Lung (tissue), 11 donors: ENCODE measurements at regions not wholly inside any gene's neighbourhood (a gene's known extent, or its start where the extent isn't known, plus 50 kb on each side); places are given as distances from the start of the nearest gene placed in this dataset.

Experiments used
- ATAC-seq: fragments of 200-7000 bp; cut with Tn5 transposase; one replicate; pipeline ENCODE4 v1.9.1; 2020; ENCODE audit warnings: moderate number of reproducible peaks; ENCODE audit not compliant: insufficient read depth, low FRiP score
- DNase-seq, 3 donors: peaks; one replicate each; pipeline ENCODE4 v3.0.0-alpha.2; 2013 to 2017
- H3K27ac ChIP-seq, 2 donors: one replicate each; pipeline ENCODE4 v1.5.1; 2013; ENCODE audit warnings: mild to moderate bottlenecking in 2 of 2, moderate library complexity in 2 of 2, control low read depth in 1 of 2, inconsistent platforms in 1 of 2, low read depth in 1 of 2, low read length in 1 of 2
- H3K27me3 ChIP-seq, 3 donors: one replicate each; pipeline ENCODE4 v1.5.1; 2013; ENCODE audit warnings: low read length in 2 of 3; ENCODE audit not compliant: control insufficient read depth in 3 of 3, insufficient read depth in 3 of 3
- H3K36me3 ChIP-seq, 4 donors: one replicate each; pipeline ENCODE4 v1.5.1; 2013; ENCODE audit warnings: low read length in 4 of 4, mild to moderate bottlenecking in 1 of 4, moderate library complexity in 1 of 4; ENCODE audit not compliant: control insufficient read depth in 4 of 4, insufficient read depth in 4 of 4
- H3K4me1 ChIP-seq, 5 donors: one replicate each; pipeline ENCODE4 v1.5.1; 2013; ENCODE audit warnings: low read length in 5 of 5, mild to moderate bottlenecking in 2 of 5, moderate library complexity in 1 of 5; ENCODE audit not compliant: control insufficient read depth in 5 of 5, insufficient read depth in 5 of 5
- H3K4me3 ChIP-seq: one replicate; pipeline ENCODE4 v1.5.1; 2013; ENCODE audit warnings: mild to moderate bottlenecking, control low read depth, moderate library complexity
- H3K9ac ChIP-seq, 2 donors: one replicate each; pipeline ENCODE4 v1.5.1; 2013; ENCODE audit warnings: low read length in 2 of 2, control low read depth in 1 of 2; ENCODE audit not compliant: insufficient read depth in 1 of 2
- H3K9me3 ChIP-seq, 4 donors: one replicate each; pipeline ENCODE4 v1.5.1; 2013; ENCODE audit warnings: low read length in 3 of 4, mild to moderate bottlenecking in 1 of 4, moderate library complexity in 1 of 4; ENCODE audit not compliant: control insufficient read depth in 4 of 4, insufficient read depth in 3 of 4
- WGBS, 2 donors: extraction: QIAGEN DNeasy Blood & Tissue Kit; methylation state at CpG; one replicate each; pipeline ENCODE4 v1.1.7; 2013; 5-methylcytosine and 5-hydroxymethylcytosine counted together
- TF ChIP-seq, protein P1 (sequence below): IDR thresholded peaks from 2 replicates; pipeline ENCODE4 v1.5.1; 2012; ENCODE audit warnings: mild to moderate bottlenecking; ENCODE audit errors: control extremely low read depth, extremely low read depth
- donor health status: control.
- donor health status: control.
- donor health status: Bipolar disorder and iron deficiency.
- donor health status: healthy.
- donor health status: DM: yes; HTN: yes; CAD: no.

DNA sequence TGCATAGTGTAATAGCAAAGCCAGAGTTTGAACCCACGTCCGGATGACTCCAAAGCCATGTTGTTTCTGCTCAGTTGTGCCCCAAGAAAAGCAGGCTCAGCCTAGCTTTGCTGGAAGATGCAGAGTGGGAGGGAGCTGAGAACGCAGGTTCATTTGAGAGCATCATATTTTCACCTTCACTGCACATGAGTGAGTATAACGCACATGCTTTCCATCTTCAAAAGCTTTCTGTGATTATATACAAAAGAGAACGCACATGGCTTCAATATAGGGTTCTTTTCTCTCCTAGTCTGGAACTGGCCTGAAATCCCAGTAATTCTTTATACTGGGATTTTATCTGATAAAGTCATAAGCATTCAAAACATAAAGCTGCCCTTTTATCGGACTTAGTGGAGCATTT is 385.5 kb upstream of the CADM1 start:
- Histone ChIP-seq H3K9me3 (peaks cover 0 to 2% (median 0%) of the 10 kb centered on the region in 4 donors), H3K27ac (no peak overlapping the region), H3K27me3 (no peaks in the 10 kb centered on the region), H3K36me3 (no peaks in the 10 kb centered on the region), H3K9ac (no peak overlapping the region), H3K4me1 (peaks cover 0 to 19% (median 5%) of the 10 kb centered on the region in 5 donors), H3K4me3 (no peak overlapping the region)
- WGBS, 2 donors, result 94% methylated on average over 6 of the region's 6 CpGs
- no peak for ATAC-seq
- TF ChIP-seq, protein P1, sequence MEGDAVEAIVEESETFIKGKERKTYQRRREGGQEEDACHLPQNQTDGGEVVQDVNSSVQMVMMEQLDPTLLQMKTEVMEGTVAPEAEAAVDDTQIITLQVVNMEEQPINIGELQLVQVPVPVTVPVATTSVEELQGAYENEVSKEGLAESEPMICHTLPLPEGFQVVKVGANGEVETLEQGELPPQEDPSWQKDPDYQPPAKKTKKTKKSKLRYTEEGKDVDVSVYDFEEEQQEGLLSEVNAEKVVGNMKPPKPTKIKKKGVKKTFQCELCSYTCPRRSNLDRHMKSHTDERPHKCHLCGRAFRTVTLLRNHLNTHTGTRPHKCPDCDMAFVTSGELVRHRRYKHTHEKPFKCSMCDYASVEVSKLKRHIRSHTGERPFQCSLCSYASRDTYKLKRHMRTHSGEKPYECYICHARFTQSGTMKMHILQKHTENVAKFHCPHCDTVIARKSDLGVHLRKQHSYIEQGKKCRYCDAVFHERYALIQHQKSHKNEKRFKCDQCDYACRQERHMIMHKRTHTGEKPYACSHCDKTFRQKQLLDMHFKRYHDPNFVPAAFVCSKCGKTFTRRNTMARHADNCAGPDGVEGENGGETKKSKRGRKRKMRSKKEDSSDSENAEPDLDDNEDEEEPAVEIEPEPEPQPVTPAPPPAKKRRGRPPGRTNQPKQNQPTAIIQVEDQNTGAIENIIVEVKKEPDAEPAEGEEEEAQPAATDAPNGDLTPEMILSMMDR, result no peak
- DNase-seq, result no peak

DNA sequence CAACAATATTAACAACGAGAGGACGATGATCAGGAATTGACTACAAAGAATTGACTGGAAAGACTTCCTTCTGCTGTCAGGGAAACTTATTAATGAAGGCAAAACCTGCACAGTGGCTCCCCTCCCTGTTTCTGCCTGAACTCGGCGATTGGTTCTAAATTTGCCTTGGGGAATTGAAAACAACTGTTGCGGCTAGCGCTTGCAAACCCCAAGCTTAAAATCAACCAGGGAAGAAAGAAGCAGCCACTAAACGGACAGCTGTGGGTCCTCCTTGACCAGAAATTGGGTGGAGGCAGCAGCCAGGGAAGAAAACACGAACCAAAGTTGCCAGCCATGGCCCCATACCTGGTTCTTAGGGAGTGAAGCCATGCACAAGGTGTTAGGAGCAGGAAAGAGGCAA is 383.5 kb upstream of the CADM1 start:
- TF ChIP-seq, protein P1, result no peak
- H3K9me3 ChIP-seq, result peaks cover 0 to 2% (median 0%) of the 10 kb centered on the region in 4 donors
- peaks cover 0 to 14% (median 6%) of the 10 kb centered on the region in 5 donors for H3K4me1 ChIP-seq
- H3K9ac ChIP-seq, result no peak overlapping the region
- H3K4me3 ChIP-seq, result no peak overlapping the region
- DNase-seq (no peak), ATAC-seq (no peak)
- H3K27ac ChIP-seq, result no peak overlapping the region
- WGBS, 2 donors, result 89% methylated on average over 8 of the region's 8 CpGs
- H3K27me3 ChIP-seq, result no peaks in the 10 kb centered on the region
- H3K36me3 ChIP-seq, result no peaks in the 10 kb centered on the region

DNA sequence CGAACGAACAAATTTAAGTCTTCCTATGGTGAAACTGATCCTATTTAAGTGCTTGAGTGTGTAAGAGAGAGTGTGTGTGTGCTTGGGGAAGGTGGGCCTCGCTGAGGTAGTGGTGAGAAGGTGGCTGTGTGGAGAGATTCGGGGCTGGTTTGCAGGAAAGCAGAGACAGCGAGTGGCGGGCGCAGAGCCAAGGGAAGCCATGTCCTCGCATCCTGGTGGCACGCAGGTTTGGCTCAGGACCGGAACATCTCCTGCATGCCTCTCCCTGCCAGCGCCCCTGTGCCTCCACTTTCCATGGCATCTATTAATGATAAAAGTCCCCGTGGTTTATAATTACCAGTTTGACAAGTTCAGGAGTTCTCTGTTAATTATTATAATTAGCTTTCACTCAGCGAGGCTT is 383.1 kb upstream of the CADM1 start:
- TF ChIP-seq, protein P1, result no peak
- DNase-seq (no peak), ATAC-seq (no peak)
- Histone ChIP-seq H3K9ac (no peak overlapping the region), H3K4me3 (no peak overlapping the region), H3K27ac (no peak overlapping the region), H3K4me1 (peaks cover 0 to 14% (median 6%) of the 10 kb centered on the region in 5 donors), H3K27me3 (no peaks in the 10 kb centered on the region), H3K36me3 (no peaks in the 10 kb centered on the region), H3K9me3 (peaks cover 0 to 2% (median 0%) of the 10 kb centered on the region in 4 donors)
- WGBS, 2 donors, result 88 to 92% methylated on average over 13 of the region's 13 CpGs

DNA sequence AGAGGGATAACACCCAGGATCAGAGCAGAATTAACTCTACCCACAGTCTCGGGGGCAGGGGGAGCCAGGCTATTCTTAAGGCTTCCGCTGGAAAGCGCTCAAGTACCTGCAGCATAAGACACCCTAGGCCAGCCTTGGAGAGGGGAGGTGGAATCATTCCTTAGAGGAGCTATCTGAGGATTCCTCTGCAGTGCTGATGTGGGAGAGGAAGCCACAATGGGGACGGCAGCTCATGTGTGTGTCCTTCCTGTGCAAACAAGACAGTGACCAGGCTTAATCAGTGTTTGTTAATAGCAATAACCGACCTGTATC is 382.2 kb upstream of the CADM1 start:
- Histone ChIP-seq H3K27me3 (no peaks in the 10 kb centered on the region), H3K27ac (no peak overlapping the region), H3K4me1 (peaks cover 0 to 14% (median 6%) of the 10 kb centered on the region in 5 donors), H3K4me3 (no peak overlapping the region), H3K9me3 (peaks cover 0 to 3% (median 1%) of the 10 kb centered on the region in 4 donors), H3K9ac (no peak overlapping the region), H3K36me3 (no peaks in the 10 kb centered on the region)
- WGBS, 2 donors, result 62 to 71% methylated on average over 5 of the region's 5 CpGs
- TF ChIP-seq, protein P1, result no peak
- peak in 1 of 3 donors; percentile 32 for DNase-seq
- no peak for ATAC-seq
